ENCODE measurements at regions not wholly inside any gene's neighbourhood (a gene's known extent, or its start where the extent isn't known, plus 50 kb on each side); places are given as distances from the start of the nearest gene placed in this dataset.

GRCh38 chr14:71648725-71649124 lies 283.5 kb upstream of the RGS6 start:
- TF ChIP-seq EZH2 (IDR thresholded peaks at IDR 0.05; ENCODE audit: low read length, unreplicated experiment): no peak
- no peak for TF ChIP-seq CTCF (conservative IDR thresholded peaks at IDR 0.05; ENCODE audit: low read depth, low read length)
- no peak for TF ChIP-seq EZH2phosphoT487 (IDR thresholded peaks at IDR 0.05; ENCODE audit: borderline replicate concordance, low read length)
